ENCODE measurements at regions not wholly inside any gene's neighbourhood (a gene's known extent, or its start where the extent isn't known, plus 50 kb on each side); places are given as distances from the start of the nearest gene placed in this dataset.
"Not testable (repeated sequence)": the region's sequence is repeated elsewhere in the genome, so short reads cannot be mapped to it uniquely, and the experiment has no call there.

DNA sequence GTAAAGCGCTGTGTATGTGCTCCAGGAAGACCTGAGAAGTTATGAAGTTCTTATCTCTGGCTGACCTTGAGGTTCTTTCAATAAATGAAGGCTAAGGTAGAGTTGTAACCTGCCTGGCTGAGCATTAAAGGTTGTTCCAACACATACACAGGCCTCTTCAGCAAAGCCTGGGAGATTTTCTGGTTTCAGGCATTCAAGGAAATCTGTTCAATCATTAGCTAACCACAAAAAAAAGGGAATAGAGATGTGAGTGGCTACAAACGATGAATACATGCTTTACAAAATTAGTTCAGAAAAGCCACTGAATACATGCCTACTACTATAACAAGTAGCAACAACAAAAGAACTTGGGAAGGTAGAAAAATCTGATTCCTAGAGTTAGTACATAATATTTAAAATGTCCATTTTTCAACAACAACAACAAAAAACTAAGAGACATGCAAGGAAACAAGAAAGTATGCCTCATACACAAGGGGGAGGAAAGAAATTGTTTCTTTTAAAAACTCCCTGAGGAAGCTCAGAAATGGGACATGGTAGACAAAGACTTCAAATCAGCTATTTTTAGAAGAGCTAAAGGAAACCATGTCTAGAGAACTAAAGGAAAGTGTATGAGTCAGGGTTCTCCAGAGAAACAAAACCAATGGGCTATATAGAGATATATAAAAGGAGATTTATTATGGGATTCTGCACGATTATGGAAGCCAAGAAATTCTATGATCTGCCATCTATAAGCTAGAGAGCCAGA lies 191.5 kb upstream of the IPO5 start:
- Histone ChIP-seq H3K4me2 (ENCODE audit: low read length) (no peak overlapping the region), H3K79me2 (ENCODE audit: insufficient read depth, low read length) (no peaks in the 10 kb centered on the region), H2AFZ (ENCODE audit: low read length) (no peak overlapping the region), H3F3A (ENCODE audit: insufficient read depth, low read length) (no peaks in the 10 kb centered on the region), H3K9me3 (ENCODE audit: low read length) (no peaks in the 10 kb centered on the region), H3K9me2 (ENCODE audit: low read depth, low read length) (no peaks in the 10 kb centered on the region), H4K20me1 (ENCODE audit: insufficient read depth, low read length) (no peaks in the 10 kb centered on the region), H3K4me1 (ENCODE audit: insufficient read depth, low read length, severe bottlenecking) (no peaks in the 10 kb centered on the region), H3K36me3 (ENCODE audit: insufficient read depth, low read length) (no peaks in the 10 kb centered on the region), H3K27ac (ENCODE audit: low read depth, low read length, poor library complexity, severe bottlenecking) (no peak overlapping the region), H3K27me3 (ENCODE audit: insufficient read depth, low read length) (no peaks in the 10 kb centered on the region; the same call in 1 of the 2 replicates), H3K4me3 (ENCODE audit: low read depth, low read length, poor library complexity, severe bottlenecking) (no peak overlapping the region), H3K9ac (ENCODE audit: low read length) (no peak overlapping the region)
- TF ChIP-seq EZH2 (IDR thresholded peaks at IDR 0.05; ENCODE audit: borderline replicate concordance, low read length), result no peak
- TF ChIP-seq, protein P1, sequence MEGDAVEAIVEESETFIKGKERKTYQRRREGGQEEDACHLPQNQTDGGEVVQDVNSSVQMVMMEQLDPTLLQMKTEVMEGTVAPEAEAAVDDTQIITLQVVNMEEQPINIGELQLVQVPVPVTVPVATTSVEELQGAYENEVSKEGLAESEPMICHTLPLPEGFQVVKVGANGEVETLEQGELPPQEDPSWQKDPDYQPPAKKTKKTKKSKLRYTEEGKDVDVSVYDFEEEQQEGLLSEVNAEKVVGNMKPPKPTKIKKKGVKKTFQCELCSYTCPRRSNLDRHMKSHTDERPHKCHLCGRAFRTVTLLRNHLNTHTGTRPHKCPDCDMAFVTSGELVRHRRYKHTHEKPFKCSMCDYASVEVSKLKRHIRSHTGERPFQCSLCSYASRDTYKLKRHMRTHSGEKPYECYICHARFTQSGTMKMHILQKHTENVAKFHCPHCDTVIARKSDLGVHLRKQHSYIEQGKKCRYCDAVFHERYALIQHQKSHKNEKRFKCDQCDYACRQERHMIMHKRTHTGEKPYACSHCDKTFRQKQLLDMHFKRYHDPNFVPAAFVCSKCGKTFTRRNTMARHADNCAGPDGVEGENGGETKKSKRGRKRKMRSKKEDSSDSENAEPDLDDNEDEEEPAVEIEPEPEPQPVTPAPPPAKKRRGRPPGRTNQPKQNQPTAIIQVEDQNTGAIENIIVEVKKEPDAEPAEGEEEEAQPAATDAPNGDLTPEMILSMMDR (IDR thresholded peaks at IDR 0.05; ENCODE audit: low read length), result no peak

DNA sequence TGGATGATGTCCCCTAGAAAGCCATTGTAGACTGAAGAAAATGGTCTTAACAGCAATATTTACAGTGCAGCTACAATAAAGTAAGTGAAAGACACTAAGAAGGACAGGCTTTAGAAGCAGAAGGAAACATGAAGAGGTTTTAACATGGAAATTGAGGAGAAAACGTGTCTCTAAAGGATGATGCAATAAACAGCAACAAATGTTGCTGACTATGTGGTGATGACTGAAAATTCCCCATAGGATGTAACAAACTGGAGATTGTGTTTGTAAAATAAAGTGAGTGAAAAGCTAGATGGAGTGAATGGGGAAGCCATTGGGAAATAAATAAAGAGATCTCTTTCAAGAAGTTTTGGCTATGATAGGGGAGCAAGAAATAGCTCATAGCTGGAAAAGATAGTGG lies 186.7 kb upstream of the IPO5 start:
- Histone ChIP-seq H3K9me3 (ENCODE audit: low read length) (no peaks in the 10 kb centered on the region), H3K27me3 (ENCODE audit: insufficient read depth, low read length) (no peaks in the 10 kb centered on the region; the same call in 1 of the 2 replicates)

DNA sequence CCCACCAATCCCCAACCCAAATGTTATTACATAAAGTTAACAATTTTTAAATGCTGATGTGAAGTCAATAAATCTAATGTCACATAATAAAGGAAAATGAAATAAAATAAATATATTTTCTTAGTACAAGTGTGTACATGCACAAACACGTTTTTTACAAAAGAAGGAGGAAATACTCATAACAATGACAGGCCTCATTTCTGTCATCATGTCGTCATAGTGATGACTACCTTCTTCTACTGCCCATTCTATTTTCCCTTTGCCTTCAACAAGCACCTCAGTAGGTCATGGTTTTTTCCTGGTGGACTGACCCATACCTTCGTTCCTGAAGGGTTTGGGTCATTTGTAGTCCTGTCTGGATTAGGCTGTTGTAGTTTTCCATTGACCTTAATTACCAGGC lies 185.3 kb upstream of the IPO5 start:
- H3K9me2 ChIP-seq (ENCODE audit: low read depth, low read length), result no peaks in the 10 kb centered on the region
- no peak overlapping the region for H3K9ac ChIP-seq (ENCODE audit: low read length)
- no peak overlapping the region for H3K4me2 ChIP-seq (ENCODE audit: low read length)
- TF ChIP-seq, protein P1 (IDR thresholded peaks at IDR 0.05; ENCODE audit: low read length), result no peak
- TF ChIP-seq EZH2 (IDR thresholded peaks at IDR 0.05; ENCODE audit: borderline replicate concordance, low read length), result no peak
- no peak overlapping the region for H3K4me3 ChIP-seq (ENCODE audit: low read depth, low read length, poor library complexity, severe bottlenecking)
- H3K79me2 ChIP-seq (ENCODE audit: insufficient read depth, low read length), result no peaks in the 10 kb centered on the region
- H3K4me1 ChIP-seq (ENCODE audit: insufficient read depth, low read length, severe bottlenecking), result no peaks in the 10 kb centered on the region
- no peak overlapping the region for H3K27ac ChIP-seq (ENCODE audit: low read depth, low read length, poor library complexity, severe bottlenecking)
- H3K9me3 ChIP-seq (ENCODE audit: low read length), result no peaks in the 10 kb centered on the region
- H2AFZ ChIP-seq (ENCODE audit: low read length), result no peak overlapping the region
- no peaks in the 10 kb centered on the region for H3F3A ChIP-seq (ENCODE audit: insufficient read depth, low read length)
- H3K27me3 ChIP-seq (ENCODE audit: insufficient read depth, low read length), result no peaks in the 10 kb centered on the region
- no peaks in the 10 kb centered on the region for H4K20me1 ChIP-seq (ENCODE audit: insufficient read depth, low read length)
- H3K36me3 ChIP-seq (ENCODE audit: insufficient read depth, low read length), result no peaks in the 10 kb centered on the region

More for the DNA sequence above, 186.7 kb upstream of the IPO5 start:
- Histone ChIP-seq H3K36me3 (ENCODE audit: insufficient read depth, low read length) (no peaks in the 10 kb centered on the region), H3K4me1 (ENCODE audit: insufficient read depth, low read length, severe bottlenecking) (no peaks in the 10 kb centered on the region), H3K9ac (ENCODE audit: low read length) (no peak overlapping the region), H3K27ac (ENCODE audit: low read depth, low read length, poor library complexity, severe bottlenecking) (no peak overlapping the region), H3F3A (ENCODE audit: insufficient read depth, low read length) (no peaks in the 10 kb centered on the region), H2AFZ (ENCODE audit: low read length) (no peak overlapping the region), H3K79me2 (ENCODE audit: insufficient read depth, low read length) (no peaks in the 10 kb centered on the region), H3K4me3 (ENCODE audit: low read depth, low read length, poor library complexity, severe bottlenecking) (no peak overlapping the region), H4K20me1 (ENCODE audit: insufficient read depth, low read length) (no peaks in the 10 kb centered on the region), H3K9me2 (ENCODE audit: low read depth, low read length) (no peaks in the 10 kb centered on the region), H3K4me2 (ENCODE audit: low read length) (no peak overlapping the region)
- TF ChIP-seq, protein P1 (IDR thresholded peaks at IDR 0.05; ENCODE audit: low read length), result no peak
- no peak for TF ChIP-seq EZH2 (IDR thresholded peaks at IDR 0.05; ENCODE audit: borderline replicate concordance, low read length)

DNA sequence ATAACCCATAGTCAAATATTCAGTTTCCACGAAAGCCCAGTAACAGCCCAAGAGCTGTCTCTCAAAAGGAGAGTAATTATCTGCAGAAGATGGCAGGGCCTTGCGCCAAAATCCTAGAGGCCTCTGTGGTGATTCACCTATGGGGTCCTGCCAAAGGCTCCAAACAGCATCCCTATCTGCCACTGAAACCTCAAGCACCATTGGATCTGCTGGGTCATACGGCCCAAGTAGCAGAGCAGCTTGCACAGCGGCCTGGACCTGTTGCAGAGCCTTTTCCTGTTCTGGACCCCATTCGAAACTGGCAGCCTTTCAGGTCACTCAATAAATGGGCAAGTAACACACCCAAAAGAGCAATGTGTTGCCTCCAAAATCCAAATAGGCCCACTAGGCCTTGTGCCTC lies 183.2 kb upstream of the IPO5 start:
- H3K4me3 ChIP-seq (ENCODE audit: low read depth, low read length, poor library complexity, severe bottlenecking); H3K9me3 ChIP-seq (ENCODE audit: low read length); H2AFZ ChIP-seq (ENCODE audit: low read length); H3K9ac ChIP-seq (ENCODE audit: low read length); H3K27ac ChIP-seq (ENCODE audit: low read depth, low read length, poor library complexity, severe bottlenecking); H3K27me3 ChIP-seq (ENCODE audit: insufficient read depth, low read length); H3K4me1 ChIP-seq (ENCODE audit: insufficient read depth, low read length, severe bottlenecking); H3K36me3 ChIP-seq (ENCODE audit: insufficient read depth, low read length); H3K4me2 ChIP-seq (ENCODE audit: low read length); H3F3A ChIP-seq (ENCODE audit: insufficient read depth, low read length); H3K9me2 ChIP-seq (ENCODE audit: low read depth, low read length); H4K20me1 ChIP-seq (ENCODE audit: insufficient read depth, low read length); H3K79me2 ChIP-seq (ENCODE audit: insufficient read depth, low read length): not testable (repeated sequence)

DNA sequence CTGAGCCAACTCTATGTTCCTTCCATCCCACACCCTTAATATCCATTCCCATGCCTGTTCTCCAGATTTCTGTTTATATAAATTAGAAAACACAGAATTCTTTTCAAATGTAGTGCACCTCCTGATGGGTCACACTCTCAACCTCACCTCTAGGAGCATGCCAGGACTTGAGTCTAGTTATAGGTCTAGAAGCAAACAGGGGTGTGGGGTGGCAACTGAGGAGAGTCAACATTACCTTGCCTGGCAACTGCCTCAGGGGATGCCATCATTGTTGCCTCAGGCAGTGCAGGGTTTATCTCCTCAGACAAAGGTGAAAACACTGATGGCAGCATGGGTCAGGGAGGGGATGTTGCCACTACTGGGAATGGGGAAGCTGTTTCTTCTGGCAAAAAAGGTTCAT lies 181.0 kb upstream of the IPO5 start:
- not testable (repeated sequence) for H4K20me1 ChIP-seq (ENCODE audit: insufficient read depth, low read length); H3K79me2 ChIP-seq (ENCODE audit: insufficient read depth, low read length); H3K27ac ChIP-seq (ENCODE audit: low read depth, low read length, poor library complexity, severe bottlenecking); H3K27me3 ChIP-seq (ENCODE audit: insufficient read depth, low read length); H3K36me3 ChIP-seq (ENCODE audit: insufficient read depth, low read length); H3F3A ChIP-seq (ENCODE audit: insufficient read depth, low read length); H3K9ac ChIP-seq (ENCODE audit: low read length); H3K9me3 ChIP-seq (ENCODE audit: low read length); H3K4me3 ChIP-seq (ENCODE audit: low read depth, low read length, poor library complexity, severe bottlenecking); H3K9me2 ChIP-seq (ENCODE audit: low read depth, low read length); H3K4me1 ChIP-seq (ENCODE audit: insufficient read depth, low read length, severe bottlenecking); H2AFZ ChIP-seq (ENCODE audit: low read length); H3K4me2 ChIP-seq (ENCODE audit: low read length)

Data from OCI-LY1 (cell line).